ENCODE measurements at regions not wholly inside any gene's neighbourhood (a gene's known extent, or its start where the extent isn't known, plus 50 kb on each side); places are given as distances from the start of the nearest gene placed in this dataset.
"Not testable (repeated sequence)": the region's sequence is repeated elsewhere in the genome, so short reads cannot be mapped to it uniquely, and the experiment has no call there.

GRCh38 chr9:17083258-17083657, 51.6 kb upstream of the CNTLN start:
- no peak for DNase-seq

DNA sequence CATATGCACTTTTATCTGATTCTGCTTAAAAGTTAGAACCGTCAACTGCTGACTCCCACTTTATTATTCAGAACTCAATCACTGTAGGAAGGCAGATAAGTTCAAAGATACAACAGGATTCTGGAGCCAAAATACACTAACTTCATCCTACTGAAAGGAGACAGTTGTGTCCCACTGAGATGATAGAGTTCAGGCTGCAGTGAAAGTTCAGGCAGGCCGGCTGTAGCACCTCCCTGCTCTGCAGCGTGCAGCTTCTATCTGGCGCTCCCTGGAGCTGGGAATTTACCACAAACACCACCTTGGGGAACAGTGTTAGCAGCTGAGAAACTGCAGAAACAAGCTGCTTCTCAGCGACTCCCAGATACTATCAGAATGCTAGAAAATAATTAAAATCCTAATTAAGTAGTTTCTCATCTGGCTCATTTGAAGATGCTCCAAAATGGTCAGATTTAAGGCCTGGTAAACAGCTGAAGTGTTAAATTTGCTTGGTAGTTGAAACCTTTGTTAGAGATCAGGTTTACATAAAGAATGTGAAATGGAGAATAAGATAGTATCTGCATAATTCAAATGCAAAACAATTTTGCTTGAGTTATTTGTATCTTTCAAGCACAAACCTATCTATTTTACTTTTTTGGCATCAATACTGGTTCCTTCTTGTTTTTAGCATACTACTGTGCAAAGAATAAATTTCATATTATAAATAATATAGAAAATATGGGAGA, 52.3 kb upstream of the CNTLN start:
- peak; percentile 33 for DNase-seq

DNA sequence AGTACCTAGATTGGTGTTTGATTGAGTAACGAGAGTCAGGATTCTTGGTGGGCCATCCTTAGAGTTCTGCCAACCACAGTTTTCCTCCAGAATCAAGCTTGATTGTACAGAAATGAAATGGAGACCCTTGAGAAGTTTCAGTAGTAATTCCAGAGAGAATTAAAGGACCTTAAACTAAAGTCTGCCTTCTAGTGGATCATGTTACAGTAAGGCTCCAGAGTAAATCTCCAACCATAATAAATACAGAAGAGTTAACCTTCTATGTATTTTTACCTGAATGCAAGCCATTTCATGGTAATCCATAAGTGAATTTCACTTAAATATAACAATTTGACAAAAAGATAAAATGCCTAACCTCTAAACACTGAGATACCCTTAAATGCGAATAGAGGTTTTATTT, 53.0 kb upstream of the CNTLN start:
- no peak for DNase-seq

DNA sequence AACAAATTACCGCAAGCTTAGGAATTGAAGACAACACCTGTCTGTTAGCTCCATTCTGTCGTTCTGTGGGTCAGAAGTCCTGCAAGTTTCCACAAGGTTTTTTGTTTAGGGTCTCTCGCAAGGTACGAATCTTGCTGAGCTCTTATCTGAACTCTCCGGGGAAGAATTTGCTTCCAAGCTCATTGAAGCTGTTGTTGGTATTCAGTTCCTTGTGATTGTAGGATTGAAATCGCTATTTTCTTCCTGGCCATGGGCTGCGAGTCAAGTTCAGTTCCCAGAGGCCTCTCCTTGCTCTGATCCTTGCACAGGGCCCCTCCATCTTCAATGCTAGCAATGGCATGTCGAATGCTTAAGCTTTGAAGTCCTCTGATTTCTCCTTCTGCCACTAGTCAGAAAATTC, 53.5 kb upstream of the CNTLN start:
- no peak for DNase-seq

- DNase-seq = no peak
Observed at GRCh38 chr9:17075758-17076485, 58.9 kb upstream of the CNTLN start.

DNA sequence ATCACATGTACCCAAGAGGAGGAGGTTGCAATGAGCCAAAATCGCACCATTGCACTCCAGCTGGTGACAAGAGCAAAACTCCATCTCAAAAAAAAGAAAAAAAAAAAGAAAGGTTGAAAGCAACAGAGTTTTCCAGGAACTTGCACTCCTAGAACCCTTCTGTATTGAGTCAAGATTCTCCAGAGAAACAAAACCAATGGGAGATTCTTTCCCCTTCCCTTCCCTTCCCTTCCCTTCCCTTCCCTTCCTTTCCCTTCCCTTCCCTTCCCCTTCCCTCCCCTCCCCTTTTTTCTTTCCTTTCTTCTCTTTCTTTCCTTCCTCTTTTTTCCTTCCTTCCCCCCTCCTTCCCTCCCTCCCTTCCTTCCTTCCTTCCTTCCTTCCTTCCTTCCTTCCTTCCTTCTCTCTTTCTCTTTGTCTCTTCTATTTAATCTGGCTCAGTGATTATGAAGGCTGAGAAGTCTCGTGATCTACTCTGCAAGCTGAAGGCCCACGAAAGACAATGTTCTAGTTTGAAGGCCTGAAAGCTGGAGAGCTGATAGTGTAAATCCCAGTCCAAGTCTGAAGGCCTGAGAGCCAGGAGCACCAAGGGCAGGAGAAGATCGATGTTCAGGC, 59.6 kb upstream of the CNTLN start:
- no peak for DNase-seq

DNA sequence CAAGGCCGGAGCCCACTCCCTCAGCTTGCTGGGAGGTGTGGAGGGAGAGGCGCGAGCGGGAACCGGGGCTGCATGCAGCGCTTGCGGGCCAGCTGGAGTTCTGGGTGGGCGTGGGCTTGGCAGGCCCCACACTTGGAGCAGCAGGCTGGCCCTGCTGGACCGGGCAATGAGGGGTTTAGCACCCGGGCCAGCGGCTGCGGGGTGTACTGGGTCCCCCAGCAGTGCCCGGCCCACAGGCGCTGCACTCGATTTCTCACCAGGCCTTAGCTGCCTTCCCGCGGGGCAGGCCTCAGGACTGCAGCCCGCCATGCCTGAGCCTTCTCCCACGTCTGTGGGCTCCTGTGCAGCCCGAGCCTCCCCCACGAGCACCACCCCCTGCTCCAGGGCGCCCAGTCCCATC, 62.3 kb upstream of the CNTLN start:
- not testable (repeated sequence) for DNase-seq

DNA sequence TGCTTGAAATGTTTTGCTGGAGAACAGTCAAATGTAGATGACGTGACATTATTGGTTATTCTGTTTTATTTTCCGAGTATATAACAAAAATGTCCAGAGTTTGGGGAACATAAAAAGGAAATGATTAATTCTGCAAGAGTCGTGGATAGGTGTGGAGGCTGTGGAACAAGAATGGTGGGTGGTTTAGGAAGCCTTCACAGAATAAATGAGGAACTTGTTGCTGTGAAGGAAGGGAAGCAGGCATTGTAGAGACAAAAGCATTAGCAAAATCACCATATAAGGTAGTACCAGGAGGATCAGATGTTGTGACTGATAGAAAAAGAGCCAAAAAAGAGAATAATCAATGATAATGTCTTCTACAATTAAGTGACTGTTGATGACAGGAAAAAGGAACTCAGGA, 66.2 kb upstream of the CNTLN start:
- no peak for DNase-seq

DNA sequence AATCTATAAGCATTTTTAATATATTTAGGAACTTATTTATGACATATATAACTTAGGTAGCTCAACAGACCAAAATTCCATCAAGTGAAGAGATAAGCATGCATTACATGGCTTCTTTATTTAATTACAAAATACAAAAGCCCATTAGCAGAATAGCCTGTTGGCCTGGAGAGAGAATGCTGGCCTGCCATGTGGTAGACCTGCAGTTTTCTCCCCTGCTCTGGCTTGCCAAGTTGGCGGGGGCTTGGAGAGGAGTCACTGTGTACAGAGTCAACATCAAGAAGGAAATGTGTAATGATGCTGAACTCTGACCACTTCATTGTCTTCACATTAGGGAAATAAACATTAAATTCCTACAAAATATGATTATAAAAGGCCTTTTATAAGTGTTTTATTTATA, 69.8 kb upstream of the CNTLN start:
- no peak for DNase-seq

DNA sequence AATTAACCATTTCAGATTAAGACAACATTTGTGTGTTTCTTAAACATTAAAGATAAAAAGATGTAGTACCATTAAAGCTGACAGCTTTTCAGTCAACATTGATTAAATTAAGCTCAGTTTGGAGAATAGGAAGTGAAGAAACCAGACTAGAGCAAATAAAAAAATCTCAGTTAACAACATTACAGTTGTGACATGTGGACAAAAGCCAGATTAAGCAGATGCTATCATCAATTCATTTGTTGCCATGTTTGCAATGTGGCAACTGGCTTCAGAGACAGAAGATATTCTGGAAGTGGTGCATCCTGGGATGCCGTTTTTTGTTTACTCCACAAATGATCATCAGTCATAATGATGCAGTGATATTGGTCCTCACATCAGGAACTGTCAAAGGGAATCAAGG, 70.3 kb upstream of the CNTLN start:
- no peak for DNase-seq

- peak; percentile 54 for DNase-seq
Observed at GRCh38 chr9:17063535-17064135, 71.2 kb upstream of the CNTLN start.

- DNase-seq = no peak
Observed at GRCh38 chr9:17062497-17062896, 72.3 kb upstream of the CNTLN start.

DNA sequence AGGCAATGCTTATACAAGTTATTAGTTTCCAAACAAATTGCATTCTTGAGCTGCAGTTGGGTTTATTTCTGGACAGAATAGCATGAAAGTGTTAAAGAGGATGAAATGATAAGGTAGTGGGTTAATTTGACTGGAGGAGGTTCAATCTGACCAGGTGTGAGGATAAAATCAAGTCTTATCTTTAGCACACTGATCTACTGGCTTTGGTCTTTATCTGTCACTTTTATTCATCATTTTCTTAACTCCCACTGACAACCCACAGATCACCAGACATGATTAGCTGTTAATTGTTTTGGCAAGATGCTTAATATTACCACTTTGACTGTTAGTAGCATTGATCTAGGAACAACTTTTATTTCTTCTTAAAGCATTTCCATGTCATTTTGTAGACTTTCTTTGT, 74.4 kb upstream of the CNTLN start:
- no peak for DNase-seq

DNA sequence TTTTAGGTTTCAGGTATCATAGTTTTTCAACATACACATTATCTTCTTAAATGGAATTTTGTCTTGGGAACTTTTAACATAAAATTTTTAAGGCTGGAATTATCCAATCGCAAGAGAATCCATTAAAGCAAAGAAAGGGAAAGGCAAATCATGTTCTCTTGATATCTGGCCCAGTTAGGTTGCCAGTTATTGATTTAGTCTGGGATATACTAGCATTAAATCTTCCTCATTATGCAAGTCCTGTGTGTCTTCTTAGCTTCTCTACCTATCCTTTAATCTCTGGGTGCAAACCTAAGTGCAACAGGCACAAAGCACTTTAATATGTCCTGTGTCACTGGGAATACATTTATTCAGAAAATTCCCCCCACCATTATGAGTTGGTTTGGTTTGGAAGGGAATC, 75.4 kb upstream of the CNTLN start:
- no peak for DNase-seq

DNA sequence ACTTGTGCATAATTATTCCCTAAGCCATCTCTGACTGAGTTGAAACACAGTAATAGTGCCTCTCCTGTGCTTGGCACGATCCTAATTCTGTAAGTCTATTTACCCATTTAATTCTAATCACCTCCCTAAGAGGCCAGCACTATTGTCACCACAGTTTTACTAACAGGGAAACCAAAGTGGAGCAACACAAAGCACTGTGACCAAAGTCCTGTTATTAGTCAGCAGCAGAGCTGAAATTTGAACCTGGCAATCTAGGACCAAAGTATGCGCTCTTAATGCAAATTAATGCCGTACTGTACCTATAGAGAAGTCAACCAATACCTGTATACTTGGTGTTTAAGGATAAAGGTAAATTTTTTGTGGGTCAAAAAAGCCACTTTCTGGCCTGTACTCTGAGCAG, 77.1 kb upstream of the CNTLN start:
- no peak for DNase-seq

GRCh38 chr9:17052626-17053025, 82.2 kb upstream of the CNTLN start:
- no peak for DNase-seq

DNA sequence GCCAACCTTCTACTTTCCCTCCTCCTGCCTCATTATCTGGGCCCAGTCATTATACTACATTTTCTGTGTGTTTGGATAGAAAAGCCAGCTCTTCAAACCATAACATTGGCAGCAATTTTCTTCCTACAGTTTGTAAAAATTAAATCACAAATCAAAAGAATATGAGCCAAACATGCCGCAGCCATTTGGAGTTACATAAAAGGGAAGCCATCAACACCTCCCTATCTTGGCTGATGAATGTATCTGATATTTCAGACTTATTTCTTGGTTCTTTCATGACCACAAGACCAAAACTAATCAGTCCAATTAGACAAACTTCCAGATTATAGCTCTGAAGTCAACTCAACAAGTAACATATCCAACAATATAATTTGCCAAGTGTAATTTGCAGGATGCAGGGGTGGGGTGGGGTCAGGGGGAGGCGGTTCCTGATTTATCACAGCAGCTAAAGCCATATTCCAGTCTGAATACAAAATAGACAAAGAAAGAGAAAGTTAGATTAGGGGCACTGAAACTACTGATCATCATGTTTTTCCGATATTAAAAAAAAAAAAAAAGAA, 89.4 kb upstream of the CNTLN start:
- DNase-seq = no peak

DNA sequence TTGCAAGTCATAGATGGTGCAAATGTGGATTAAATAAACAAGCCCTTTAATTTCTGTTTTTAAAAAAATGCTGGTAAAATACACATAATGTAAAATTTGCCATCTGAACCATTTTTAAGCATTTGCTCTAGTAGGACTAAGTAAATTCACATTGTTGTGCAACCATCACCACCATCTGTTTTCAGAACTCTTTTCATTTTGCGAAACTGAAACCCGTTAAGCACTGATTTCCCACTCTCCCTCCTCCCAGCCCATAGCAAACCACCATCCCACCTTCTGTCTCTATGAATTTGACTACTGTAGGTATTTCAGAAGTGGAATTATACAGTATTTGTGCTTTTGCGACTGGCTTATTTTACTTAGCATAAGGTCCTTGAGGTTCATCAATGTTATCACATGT, 103.3 kb upstream of the CNTLN start:
- no peak for DNase-seq

- DNase-seq = no peak
Observed at GRCh38 chr9:17025281-17025680, 109.6 kb upstream of the CNTLN start.

DNA sequence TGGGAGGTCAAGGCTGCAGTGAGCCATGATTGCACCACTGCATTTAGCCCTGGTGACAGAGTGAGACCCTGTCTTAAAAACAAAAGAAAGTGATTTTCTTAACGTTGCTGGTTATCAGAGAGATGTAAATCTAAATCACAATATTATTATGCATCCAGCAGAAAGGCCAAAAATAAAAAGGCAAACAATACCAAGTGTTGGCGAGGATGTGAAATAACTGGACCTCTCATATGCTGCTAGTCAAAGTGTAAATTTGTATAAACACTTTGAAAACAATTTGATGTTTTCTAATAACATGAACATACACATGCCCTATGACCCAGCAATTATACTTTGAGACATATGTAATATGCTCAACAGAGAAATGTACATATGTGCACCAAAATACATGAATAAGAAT, 110.7 kb upstream of the CNTLN start:
- no peak for DNase-seq

DNA sequence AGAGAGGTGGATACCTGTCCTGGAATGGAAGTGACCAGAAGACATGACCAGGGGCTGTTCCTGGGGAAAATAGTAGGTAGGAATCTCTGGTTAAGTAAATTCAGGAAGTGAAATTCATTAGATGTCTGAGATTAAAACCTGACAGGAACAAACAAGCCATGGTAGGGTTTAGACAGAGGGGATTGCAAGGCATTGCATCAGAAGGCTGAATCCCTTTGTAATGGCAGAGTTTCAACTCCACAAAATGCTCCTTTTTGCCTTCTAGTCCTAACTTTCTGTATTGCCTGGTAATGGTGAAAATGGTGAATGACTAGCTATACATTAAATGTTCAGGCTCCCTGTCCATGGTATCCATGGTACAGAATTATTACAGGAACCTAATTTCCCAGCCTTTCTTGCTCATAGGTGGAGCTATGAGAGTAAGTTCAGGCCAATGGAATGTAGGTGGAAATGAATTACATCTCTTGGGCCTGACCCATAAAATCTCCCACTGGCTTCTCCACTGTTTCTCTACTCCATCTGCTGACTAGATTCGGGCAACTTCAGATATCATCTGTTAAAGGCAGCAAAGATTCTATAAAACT, 113.4 kb upstream of the CNTLN start:
- peak; percentile 45 for DNase-seq

DNA sequence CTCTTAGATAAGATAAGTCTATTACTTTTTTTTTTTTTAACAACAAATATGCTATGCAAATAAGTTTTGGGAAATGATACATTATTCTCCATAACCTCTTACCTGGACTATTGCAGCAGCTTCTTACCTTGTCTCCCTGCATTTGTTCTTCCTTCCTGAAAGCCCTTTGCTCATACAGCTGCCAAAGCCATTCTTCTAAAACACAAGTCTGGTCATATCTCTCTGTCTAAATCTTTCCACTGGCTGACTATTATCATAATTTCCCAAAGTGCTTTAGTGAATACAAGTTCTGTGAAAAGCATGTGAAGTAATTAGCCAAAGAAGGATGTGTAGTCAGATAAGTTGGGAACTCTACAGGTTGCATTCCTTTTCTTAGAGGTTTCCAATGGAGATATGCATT, 115.4 kb upstream of the CNTLN start:
- DNase-seq = no peak

GRCh38 chr9:17018540-17019196, 116.2 kb upstream of the CNTLN start:
- DNase-seq = no peak

Measured in fibroblast of skin of right biceps (primary cell).